ENCODE measurements at regions not wholly inside any gene's neighbourhood (a gene's known extent, or its start where the extent isn't known, plus 50 kb on each side); places are given as distances from the start of the nearest gene placed in this dataset.

- TF ChIP-seq POLR2A (IDR thresholded peaks at IDR 0.05) = no peak
- no peak for TF ChIP-seq CTCF (IDR thresholded peaks at IDR 0.05)
These were observed 317.7 kb downstream of the SOX4 start for GRCh38 chr6:21911208-21911607.
